Fibroblast of pulmonary artery (primary cell): ENCODE measurements at regions not wholly inside any gene's neighbourhood (a gene's known extent, or its start where the extent isn't known, plus 50 kb on each side); places are given as distances from the start of the nearest gene placed in this dataset.

ENCODE experiments used
- DNase-seq: peaks from one replicate; pipeline ENCODE4 v3.0.0-alpha.2; 2010; ENCODE audit warnings: low read depth
- H3K4me3 ChIP-seq: replicated peaks from 2 replicates; pipeline ENCODE4 v1.5.1; 2011; ENCODE audit warnings: low read depth, mild to moderate bottlenecking, control low read depth, low read length, moderate library complexity
- CTCF ChIP-seq: IDR thresholded peaks from 2 replicates; pipeline ENCODE4 v1.5.1; 2011; ENCODE audit warnings: mild to moderate bottlenecking, control low read depth, low read length, inconsistent platforms; ENCODE audit errors: missing control alignments

- no peak for DNase-seq
- no peak for TF ChIP-seq CTCF
- no peak overlapping the region for H3K4me3 ChIP-seq
Measured at GRCh38 chr5:180411948-180412347, 58.8 kb upstream of the GFPT2 start.

GRCh38 chr5:180414176-180414575 lies 61.0 kb upstream of the GFPT2 start:
- no peak for TF ChIP-seq CTCF
- no peak overlapping the region for H3K4me3 ChIP-seq
- no peak for DNase-seq

- TF ChIP-seq CTCF: no peak
- no peak overlapping the region for H3K4me3 ChIP-seq
- DNase-seq: no peak
Measured at GRCh38 chr5:180421672-180422071, 68.5 kb upstream of the GFPT2 start.

GRCh38 chr5:180423133-180423532 lies 70.0 kb upstream of the GFPT2 start:
- no peak for TF ChIP-seq CTCF
- no peak overlapping the region for H3K4me3 ChIP-seq
- peak; percentile 13 for DNase-seq

GRCh38 chr5:180423598-180423997 lies 70.5 kb upstream of the GFPT2 start:
- no peak for DNase-seq
- no peak for TF ChIP-seq CTCF
- H3K4me3 ChIP-seq: no peak overlapping the region

- H3K4me3 ChIP-seq: no peak overlapping the region
- no peak for TF ChIP-seq CTCF
- no peak for DNase-seq
Measured at GRCh38 chr5:180424094-180424493, 70.1 kb upstream of the CNOT6 start.

GRCh38 chr5:180428598-180428997 lies 65.6 kb upstream of the CNOT6 start:
- no peak for DNase-seq
- TF ChIP-seq CTCF: no peak

More at GRCh38 chr5:180428598-180428997, 65.6 kb upstream of the CNOT6 start:
- H3K4me3 ChIP-seq: no peak overlapping the region
